ENCODE measurements at regions not wholly inside any gene's neighbourhood (a gene's known extent, or its start where the extent isn't known, plus 50 kb on each side); places are given as distances from the start of the nearest gene placed in this dataset.
"Not testable (repeated sequence)": the region's sequence is repeated elsewhere in the genome, so short reads cannot be mapped to it uniquely, and the experiment has no call there.

DNA sequence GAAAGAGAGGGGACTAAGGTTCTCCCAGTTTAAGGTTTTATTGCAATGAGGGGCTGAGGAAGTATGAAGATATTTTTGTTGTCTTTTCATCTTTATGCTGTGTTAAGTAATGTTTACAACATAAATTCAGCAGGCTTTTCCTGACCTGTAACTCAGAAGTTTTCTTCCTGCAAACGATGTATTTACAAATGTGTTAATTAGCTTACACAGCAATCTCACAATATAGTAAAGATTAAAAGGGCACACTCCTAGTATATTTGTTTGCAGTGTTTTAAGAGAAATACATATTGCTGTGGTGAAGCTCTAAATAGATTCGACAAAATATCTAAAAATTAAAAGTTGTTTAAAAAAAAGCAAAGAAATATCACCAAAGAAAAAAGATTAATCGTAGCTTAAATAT, 55.7 kb downstream of the OR11H12 start:
- no CpG with 5 or more reads among the region's 3 CpGs for WGBS, 2 experiments (ENCODE audit: insufficient coverage in 2 of 2)
- Histone ChIP-seq H3K27ac (ENCODE audit: low read depth, low read length, severe bottlenecking) (no peak overlapping the region), H3K4me3 (ENCODE audit: extremely low read depth, insufficient read depth, low read length, poor library complexity, severe bottlenecking) (no peak overlapping the region), H3K9me3 (ENCODE audit: control insufficient read depth, low read length) (peaks cover 45% of the 10 kb centered on the region), H3K36me3 (ENCODE audit: control insufficient read depth, insufficient read depth, low read length) (no peaks in the 10 kb centered on the region), H3K4me1 (ENCODE audit: control insufficient read depth, insufficient read depth, low read length, poor library complexity, severe bottlenecking) (no peaks in the 10 kb centered on the region)

DNA sequence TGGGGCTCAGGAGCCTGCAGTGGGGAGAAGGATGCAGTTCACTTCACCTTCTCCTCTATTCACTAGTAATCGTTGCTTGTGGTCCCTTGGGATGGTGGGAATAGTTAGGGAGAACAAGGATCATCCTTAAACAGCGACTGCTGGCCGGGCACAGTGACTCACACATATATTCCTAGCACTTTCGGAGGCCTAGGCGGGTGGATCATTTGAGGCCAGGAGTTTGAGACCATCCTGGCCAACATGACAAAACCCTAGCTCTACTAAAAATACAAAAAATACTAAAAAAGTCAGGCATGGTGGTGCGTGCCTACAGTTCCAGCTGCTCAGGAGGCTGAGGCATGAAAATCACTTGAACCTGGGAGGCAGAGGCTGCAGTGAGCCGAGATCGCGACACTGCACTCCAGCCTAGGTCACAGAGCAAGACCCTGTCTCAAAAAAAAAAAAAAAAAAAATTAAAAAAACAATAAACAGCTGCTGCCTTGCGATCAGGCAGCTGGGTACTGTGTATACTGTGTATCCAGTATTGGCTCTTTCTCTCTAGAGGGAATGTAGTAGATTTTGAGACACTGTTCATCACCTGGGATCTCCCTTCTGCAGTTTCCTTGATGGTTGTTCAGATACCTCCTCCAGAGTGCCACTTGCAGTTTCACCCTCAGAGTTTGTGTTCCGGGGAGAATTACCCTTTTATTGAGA, 59.1 kb downstream of the OR11H12 start:
- 65 to 74% methylated on average over 6 to 8 of the region's 11 CpGs for WGBS, 2 experiments (ENCODE audit: insufficient coverage in 2 of 2)
- H3K36me3 ChIP-seq (ENCODE audit: control insufficient read depth, insufficient read depth, low read length); H3K4me1 ChIP-seq (ENCODE audit: control insufficient read depth, insufficient read depth, low read length, poor library complexity, severe bottlenecking); H3K27ac ChIP-seq (ENCODE audit: low read depth, low read length, severe bottlenecking); H3K4me3 ChIP-seq (ENCODE audit: extremely low read depth, insufficient read depth, low read length, poor library complexity, severe bottlenecking): not testable (repeated sequence)
- H3K9me3 ChIP-seq (ENCODE audit: control insufficient read depth, low read length) = peaks cover 61% of the 10 kb centered on the region

DNA sequence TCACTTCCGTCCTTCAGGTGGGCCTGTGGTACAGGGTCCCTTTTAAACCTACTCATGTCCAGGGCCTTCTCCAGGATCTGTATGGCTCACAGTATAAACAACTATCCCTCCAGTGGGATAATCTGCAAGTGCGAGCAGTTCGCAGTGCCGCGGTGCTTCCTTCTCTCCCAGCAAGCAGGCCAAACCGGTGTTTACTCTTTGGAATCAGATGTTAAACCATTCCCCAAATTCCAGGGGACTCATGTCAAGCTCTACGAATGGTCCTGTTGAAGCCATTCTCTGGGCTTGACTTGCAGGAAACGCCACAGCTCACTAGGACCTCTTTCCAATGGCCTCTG, 59.6 kb downstream of the OR11H12 start:
- Histone ChIP-seq H3K4me1 (ENCODE audit: control insufficient read depth, insufficient read depth, low read length, poor library complexity, severe bottlenecking) (no peaks in the 10 kb centered on the region), H3K9me3 (ENCODE audit: control insufficient read depth, low read length) (peaks cover 61% of the 10 kb centered on the region), H3K36me3 (ENCODE audit: control insufficient read depth, insufficient read depth, low read length) (no peaks in the 10 kb centered on the region), H3K4me3 (ENCODE audit: extremely low read depth, insufficient read depth, low read length, poor library complexity, severe bottlenecking) (no peak overlapping the region), H3K27ac (ENCODE audit: low read depth, low read length, severe bottlenecking) (no peak overlapping the region)
- WGBS, 2 experiments (ENCODE audit: insufficient coverage in 2 of 2) = 70 to 71% methylated on average over 8 of the region's 8 CpGs

DNA sequence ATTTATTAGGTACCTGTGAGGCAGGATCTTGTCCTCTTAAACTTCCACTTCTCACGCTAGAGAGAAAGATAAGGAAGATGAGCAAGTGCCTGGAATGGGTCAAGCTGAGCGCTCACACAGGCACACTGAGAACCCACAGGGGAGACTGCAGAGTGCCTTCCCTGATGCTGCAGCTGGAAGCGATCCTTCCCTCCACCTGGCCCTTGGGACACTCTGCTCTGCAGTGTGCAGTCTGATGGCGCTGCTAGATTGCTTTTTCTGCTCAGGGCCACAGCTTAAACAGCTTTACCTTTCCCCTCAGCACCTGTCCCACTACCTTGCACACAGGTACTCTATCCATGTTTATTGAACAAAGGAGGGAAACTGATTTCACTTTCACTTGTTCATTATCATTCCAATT, 66.9 kb downstream of the OR11H12 start:
- H3K4me3 ChIP-seq (ENCODE audit: extremely low read depth, insufficient read depth, low read length, poor library complexity, severe bottlenecking); H3K4me1 ChIP-seq (ENCODE audit: control insufficient read depth, insufficient read depth, low read length, poor library complexity, severe bottlenecking); H3K36me3 ChIP-seq (ENCODE audit: control insufficient read depth, insufficient read depth, low read length); H3K27ac ChIP-seq (ENCODE audit: low read depth, low read length, severe bottlenecking): not testable (repeated sequence)
- WGBS, 2 experiments (ENCODE audit: insufficient coverage in 2 of 2) = 34 to 66% methylated on average over 3 of the region's 4 CpGs
- H3K9me3 ChIP-seq (ENCODE audit: control insufficient read depth, low read length) = peaks cover 21% of the 10 kb centered on the region

DNA sequence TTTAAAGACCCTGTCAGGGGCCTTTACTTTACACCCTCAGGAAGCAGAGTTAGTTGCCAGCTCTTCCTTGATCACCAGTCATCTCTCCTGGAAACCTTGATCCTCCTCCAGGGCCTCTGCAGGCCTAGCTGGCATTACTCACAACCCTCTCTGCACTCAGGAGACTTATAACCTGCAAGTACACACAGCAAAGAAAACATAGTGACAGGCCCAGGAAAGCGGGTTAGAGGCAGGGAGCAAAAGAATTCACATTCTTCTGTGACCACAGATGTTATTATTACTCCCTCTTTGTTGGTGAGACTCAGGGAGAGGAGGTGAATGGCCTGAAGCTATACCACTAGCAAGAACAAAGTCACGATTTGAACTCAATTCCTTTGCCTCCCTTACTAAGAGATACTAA, 87.4 kb downstream of the OR11H12 start:
- Histone ChIP-seq H3K4me3 (ENCODE audit: extremely low read depth, insufficient read depth, low read length, poor library complexity, severe bottlenecking) (no peak overlapping the region), H3K4me1 (ENCODE audit: control insufficient read depth, insufficient read depth, low read length, poor library complexity, severe bottlenecking) (no peaks in the 10 kb centered on the region), H3K9me3 (ENCODE audit: control insufficient read depth, low read length) (peaks cover 45% of the 10 kb centered on the region), H3K27ac (ENCODE audit: low read depth, low read length, severe bottlenecking) (no peak overlapping the region), H3K36me3 (ENCODE audit: control insufficient read depth, insufficient read depth, low read length) (no peaks in the 10 kb centered on the region)
- 0% methylated on average over 1 of the region's 2 CpGs; no CpG with 5 or more reads in 1 of the 2 experiments for WGBS, 2 experiments (ENCODE audit: insufficient coverage in 2 of 2)

All from mesodermal cell (in vitro differentiated cells).